IMR-90 (cell line): ENCODE measurements at regions not wholly inside any gene's neighbourhood (a gene's known extent, or its start where the extent isn't known, plus 50 kb on each side); places are given as distances from the start of the nearest gene placed in this dataset.
"Not testable (repeated sequence)": the region's sequence is repeated elsewhere in the genome, so short reads cannot be mapped to it uniquely, and the experiment has no call there.

Experiments used
- ATAC-seq: fragments of 200-7000 bp; cut with Tn5 transposase; 2 replicates; pipeline ENCODE4 v1.9.1; 2020; ENCODE audit warnings: low read depth, mild to moderate bottlenecking, moderate library complexity
- BruUV-seq: library from RNA; stranded (reverse); fragments of 400-500 nt; replicated peaks from 2 replicates; lab custom pipeline; 2021; lab: Mats Ljungman, UMichigan
- CTCF ChIA-PET: fragments of 300-600 bp; formaldehyde crosslinking; extraction: SDS; loops from one replicate; lab custom pipeline; 2021; ENCODE audit warnings: antibody characterized with exemption; lab: Yijun Ruan, JAX
- POLR2A ChIA-PET: fragments of 300-600 bp; sonication (Branson Sonifier 250); formaldehyde crosslinking; loops from one replicate; lab custom pipeline; 2022; ENCODE audit warnings: antibody characterized with exemption; ENCODE audit not compliant: unreplicated experiment; lab: Charles Lee
- DNase-seq: peaks from one replicate; pipeline ENCODE4 v3.0.0; 2013
- H2AFZ ChIP-seq: replicated peaks from 2 replicates; pipeline ENCODE3; 2013; ENCODE audit warnings: low read length, mild to moderate bottlenecking; ENCODE audit not compliant: poor library complexity
- H2AK5ac ChIP-seq: 2 replicates; pipeline ENCODE4 v1.6.1; 2013; ENCODE audit warnings: low read depth, low read length, inconsistent platforms
- H2AK9ac ChIP-seq: replicated peaks from 2 replicates; pipeline ENCODE3; 2013; ENCODE audit warnings: mild to moderate bottlenecking, low read depth, low read length, moderate library complexity; ENCODE audit not compliant: poor library complexity
- H2BK120ac ChIP-seq: 2 replicates; pipeline ENCODE4 v1.6.1; 2013; ENCODE audit warnings: low read depth, low read length, inconsistent platforms
- H2BK15ac ChIP-seq: 3 replicates; pipeline ENCODE4 v1.6.1; 2013; ENCODE audit warnings: low read depth, low read length, inconsistent platforms
- H2BK20ac ChIP-seq: 2 replicates; pipeline ENCODE4 v1.6.1; 2013; ENCODE audit warnings: low read depth, mild to moderate bottlenecking, inconsistent platforms, low read length, moderate library complexity
- H2BK5ac ChIP-seq: 2 replicates; pipeline ENCODE4 v1.6.1; 2013; ENCODE audit warnings: mild to moderate bottlenecking, low read depth, low read length, inconsistent platforms; ENCODE audit not compliant: poor library complexity, severe bottlenecking
- H3K14ac ChIP-seq: replicated peaks from 2 replicates; pipeline ENCODE4 v1.6.1; 2013; ENCODE audit warnings: low read depth, low read length, inconsistent platforms
- H3K18ac ChIP-seq: 2 replicates; pipeline ENCODE4 v1.6.1; 2013; ENCODE audit warnings: low read depth, low read length, control low read depth
- H3K23ac ChIP-seq: 2 replicates; pipeline ENCODE4 v1.6.1; 2013; ENCODE audit warnings: low read depth, low read length, inconsistent platforms
- H3K27ac ChIP-seq: 2 replicates; pipeline ENCODE4 v1.5.1; 2013; ENCODE audit warnings: mild to moderate bottlenecking, control low read depth, low read length; ENCODE audit not compliant: insufficient read depth
- H3K27me3 ChIP-seq: 2 replicates; pipeline ENCODE4 v1.6.1; 2013; ENCODE audit warnings: low read length; ENCODE audit not compliant: control insufficient read depth, insufficient read depth
- H3K36me3 ChIP-seq: 2 replicates; pipeline ENCODE4 v1.6.1; 2013; ENCODE audit warnings: low read length, mixed read lengths; ENCODE audit not compliant: control insufficient read depth, insufficient read depth
- H3K4ac ChIP-seq: 2 replicates; pipeline ENCODE4 v1.6.1; 2013; ENCODE audit warnings: low read depth, low read length, inconsistent platforms
- H3K4me1 ChIP-seq: 2 replicates; pipeline ENCODE4 v1.6.1; 2013; ENCODE audit warnings: low read length, mixed read lengths; ENCODE audit not compliant: control insufficient read depth, insufficient read depth
- H3K4me2 ChIP-seq: 2 replicates; pipeline ENCODE4 v1.6.1; 2013; ENCODE audit warnings: low read depth, mild to moderate bottlenecking, control low read depth, low read length, moderate library complexity
- H3K4me3 ChIP-seq: 2 replicates; pipeline ENCODE4 v1.5.1; 2013; ENCODE audit warnings: low read depth, mild to moderate bottlenecking, control low read depth, low read length, moderate library complexity; ENCODE audit not compliant: insufficient read depth
- H3K56ac ChIP-seq: 2 replicates; pipeline ENCODE4 v1.6.1; 2013; ENCODE audit warnings: low read length, inconsistent platforms; ENCODE audit not compliant: insufficient read depth; ENCODE audit errors: extremely low read depth
- H3K79me1 ChIP-seq, 2 experiments: 2 replicates each; pipeline ENCODE4 v1.6.1; 2013; ENCODE audit warnings: low read length in 2 of 2, inconsistent platforms in 1 of 2, low read depth in 1 of 2
- H3K9ac ChIP-seq: 2 replicates; pipeline ENCODE4 v1.6.1; 2013; ENCODE audit warnings: low read depth, low read length, control low read depth
- H3K9me1 ChIP-seq: 2 replicates; pipeline ENCODE4 v1.6.1; 2013; ENCODE audit warnings: low read length, inconsistent platforms; ENCODE audit not compliant: insufficient read depth
- H3K9me3 ChIP-seq: 2 replicates; pipeline ENCODE4 v1.6.1; 2013; ENCODE audit warnings: low read length; ENCODE audit not compliant: control insufficient read depth, insufficient read depth
- H4K20me1 ChIP-seq: 2 replicates; pipeline ENCODE4 v1.6.1; 2013; ENCODE audit warnings: low read length, inconsistent platforms; ENCODE audit not compliant: insufficient read depth
- H4K5ac ChIP-seq: 2 replicates; pipeline ENCODE4 v1.6.1; 2013; ENCODE audit warnings: mild to moderate bottlenecking, low read depth, low read length, control low read depth
- H4K8ac ChIP-seq, 2 experiments: 2 replicates each; pipeline ENCODE4 v1.6.1; 2013; ENCODE audit warnings: low read depth in 2 of 2, low read length in 2 of 2, control low read depth in 1 of 2, inconsistent platforms in 1 of 2
- H4K91ac ChIP-seq: 2 replicates; pipeline ENCODE4 v1.6.1; 2013; ENCODE audit warnings: low read depth, low read length, inconsistent platforms; ENCODE audit not compliant: insufficient read depth
- CEBPB ChIP-seq: IDR thresholded peaks from 2 replicates; pipeline ENCODE4 v1.6.1; 2012; ENCODE audit warnings: low read depth, low read length, improper control_type of control experiment
- CHD1 ChIP-seq: IDR thresholded peaks from 2 replicates; pipeline ENCODE4 v1.6.1; 2012; ENCODE audit warnings: low read depth, low read length, improper control_type of control experiment
- FOS ChIP-seq: fragments of 150-350 bp; IDR thresholded peaks from 2 replicates; pipeline ENCODE4 v1.6.1; 2016; ENCODE audit warnings: low read depth, low read length
- NFE2L2 ChIP-seq: fragments of 150-350 bp; IDR thresholded peaks from 2 replicates; pipeline ENCODE4 v1.6.1; 2016; ENCODE audit warnings: low read depth, mild to moderate bottlenecking, low read length
- POLR2A ChIP-seq: IDR thresholded peaks from 2 replicates; pipeline ENCODE4 v1.6.1; 2012; ENCODE audit warnings: mild to moderate bottlenecking, low read depth, low read length
- RCOR1 ChIP-seq: IDR thresholded peaks from 2 replicates; pipeline ENCODE4 v1.6.1; 2012; ENCODE audit warnings: mild to moderate bottlenecking, low read length, improper control_type of control experiment; ENCODE audit not compliant: insufficient replicate concordance
- RFX5 ChIP-seq: IDR thresholded peaks from 2 replicates; pipeline ENCODE4 v1.8.0; 2012; ENCODE audit warnings: low read depth, mild to moderate bottlenecking, low read length, moderate library complexity
- SMC3 ChIP-seq: fragments of 150-350 bp; IDR thresholded peaks from 2 replicates; pipeline ENCODE4 v1.6.1; 2016; ENCODE audit warnings: low read depth, mild to moderate bottlenecking, antibody characterized with exemption, low read length, moderate library complexity
- WGBS, 2 experiments: methylation state at CpG; one replicate each; pipeline versions ENCODE4 v1.1.5 to v1.1.7; 2013; ENCODE audit warnings: missing lambda C conversion rate in 2 of 2; ENCODE audit not compliant: insufficient read length in 1 of 2; ENCODE audit errors: extremely low coverage in 2 of 2; 5-methylcytosine and 5-hydroxymethylcytosine counted together
- dilution Hi-C: fragments of 300-500 bp; cut with HindIII; formaldehyde crosslinking; loops from one replicate; pipeline ENCODE4 v1.14.3; 2018; ENCODE audit warnings: low sequenced_read_pairs; ENCODE audit not compliant: unreplicated experiment
- in situ Hi-C: fragments of 300-500 bp; cut with MboI; formaldehyde crosslinking; loops from 3 replicates; pipeline ENCODE4 v1.14.3; 2019; ENCODE audit warnings: low sequenced_read_pairs, inconsistent platforms, mixed read lengths
- intact Hi-C: fragments of 100-400 bp; cut with micrococcal nuclease; formaldehyde crosslinking; loops from 2 replicates; pipeline ENCODE4 v1.10.0; 2022

DNA sequence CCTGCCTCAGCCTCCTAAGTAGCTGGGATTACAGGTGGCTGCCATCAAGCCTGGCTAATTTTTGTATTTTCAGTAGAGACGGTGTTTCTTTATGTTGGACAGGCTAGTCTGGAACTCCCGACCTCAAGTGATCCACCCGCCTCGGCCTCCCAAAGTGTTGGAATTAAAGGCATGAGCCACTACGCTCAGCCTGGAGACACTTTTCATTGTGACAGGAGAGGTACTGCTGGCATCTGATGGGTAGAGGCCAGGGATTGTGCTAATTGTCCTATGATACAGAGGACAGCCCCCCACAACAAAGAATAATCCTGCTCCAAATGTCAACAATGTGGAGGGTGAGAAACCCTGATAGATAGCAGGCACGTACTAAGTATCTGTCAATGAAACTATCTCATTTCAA lies 91.3 kb upstream of the SLC25A48 start:
- CTCF ChIA-PET = no interaction called here
- H3K23ac ChIP-seq = no peak overlapping the region
- H3K27ac ChIP-seq = no peak overlapping the region
- intact Hi-C loops = no loop called here
- POLR2A ChIA-PET = no interaction called here
- no peak overlapping the region for H3K4ac ChIP-seq
- no TSS peak for BruUV-seq
- H3K79me1 ChIP-seq = no peaks in the 10 kb centered on the region
- H4K8ac ChIP-seq = no peak overlapping the region
- no peak overlapping the region for H2AFZ ChIP-seq
- no peak overlapping the region for H3K4me3 ChIP-seq
- H2AK5ac ChIP-seq = no peak overlapping the region
- in situ Hi-C loops = no loop called here
- no CpG with 5 or more reads among the region's 6 CpGs for WGBS, 2 experiments
- no peak overlapping the region for H2AK9ac ChIP-seq
- DNase-seq (no peak), ATAC-seq (no peak)
- no peaks in the 10 kb centered on the region for H3K4me1 ChIP-seq
- H3K9me1 ChIP-seq = no peaks in the 10 kb centered on the region
- no peak overlapping the region for H3K14ac ChIP-seq
- H3K36me3 ChIP-seq = no peaks in the 10 kb centered on the region
- H4K5ac ChIP-seq = no peak overlapping the region
- no peak overlapping the region for H3K18ac ChIP-seq
- no peak overlapping the region for H3K9ac ChIP-seq
- H4K20me1 ChIP-seq = no peaks in the 10 kb centered on the region
- H3K56ac ChIP-seq = no peak overlapping the region
- no peak overlapping the region for H2BK5ac ChIP-seq
- H2BK120ac ChIP-seq = no peak overlapping the region
- H2BK15ac ChIP-seq = no peak overlapping the region
- TF ChIP-seq SMC3 (no peak), CEBPB (no peak), RFX5 (no peak), FOS (no peak), POLR2A (no peak), RCOR1 (no peak), CHD1 (no peak), NFE2L2 (no peak)
- dilution Hi-C loops = no loop called here
- H2BK20ac ChIP-seq = no peak overlapping the region
- no peaks in the 10 kb centered on the region; the same call in 1 of the 2 replicates for H3K9me3 ChIP-seq
- H4K91ac ChIP-seq = no peak overlapping the region
- peaks cover 2% of the 10 kb centered on the region; the same call in 1 of the 2 replicates for H3K27me3 ChIP-seq
- H3K4me2 ChIP-seq = no peak overlapping the region

DNA sequence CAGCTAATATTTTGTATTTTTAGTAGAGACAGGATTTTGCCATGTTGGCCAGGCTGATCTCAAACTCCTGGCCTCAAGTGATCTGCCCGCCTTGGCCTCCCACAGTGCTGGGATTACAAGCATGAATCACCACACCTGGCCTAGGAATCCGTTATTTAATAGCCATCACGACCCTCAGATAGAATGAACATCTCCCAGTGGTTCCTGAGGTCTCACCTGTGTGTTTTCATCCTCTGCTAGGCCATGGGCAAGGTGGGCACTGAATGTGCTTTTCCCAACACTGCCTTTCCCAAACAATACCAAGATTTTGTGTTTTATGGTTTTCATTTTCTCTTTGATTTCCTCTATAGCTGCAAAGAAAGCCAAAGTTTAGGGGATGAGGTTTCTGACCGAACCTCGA lies 92.2 kb upstream of the SLC25A48 start:
- H3K56ac ChIP-seq, H3K9me3 ChIP-seq, H4K8ac ChIP-seq, H3K27ac ChIP-seq, BruUV-seq, H3K4me1 ChIP-seq, H2BK5ac ChIP-seq, H4K91ac ChIP-seq, H3K9ac ChIP-seq, H3K23ac ChIP-seq, H3K14ac ChIP-seq, ATAC-seq, H4K5ac ChIP-seq, H2AK9ac ChIP-seq, H2BK20ac ChIP-seq, in situ Hi-C loops, H3K9me1 ChIP-seq, H2BK15ac ChIP-seq, H2AFZ ChIP-seq, POLR2A ChIA-PET, H2BK120ac ChIP-seq, H3K4ac ChIP-seq, H3K27me3 ChIP-seq, DNase-seq, H3K79me1 ChIP-seq, dilution Hi-C loops, H4K20me1 ChIP-seq, H3K18ac ChIP-seq, CTCF ChIA-PET, intact Hi-C loops, H3K4me3 ChIP-seq, H3K4me2 ChIP-seq, H3K36me3 ChIP-seq, H2AK5ac ChIP-seq: not testable (repeated sequence)
- 50% methylated on average over 1 of the region's 5 CpGs; no CpG with 5 or more reads in 1 of the 2 experiments for WGBS, 2 experiments
